ENCODE measurements at regions not wholly inside any gene's neighbourhood (a gene's known extent, or its start where the extent isn't known, plus 50 kb on each side); places are given as distances from the start of the nearest gene placed in this dataset.

GRCh38 chr3:112738366-112738765 is 97.4 kb upstream of the CCDC80 start:
- TF ChIP-seq CTCF (IDR thresholded peaks at IDR 0.05) (no peak), FOXS1 (CRISPR knock-in tag; IDR thresholded peaks at IDR 0.05) (no peak), POLR2A (IDR thresholded peaks at IDR 0.05; ENCODE audit: low read length) (no peak)

Measured in A549 (cell line).